Neural cell (in vitro differentiated cells): ENCODE measurements at regions not wholly inside any gene's neighbourhood (a gene's known extent, or its start where the extent isn't known, plus 50 kb on each side); places are given as distances from the start of the nearest gene placed in this dataset.

Experiments used
- H2AFZ ChIP-seq: fragments of 200-600, 300-800 bp; sonication (generic), shearing (Covaris generic); 2 replicates; pipeline ENCODE4 v1.6.0; 2014; ENCODE audit warnings: low read depth, mild to moderate bottlenecking, antibody characterized with exemption, low read length, moderate library complexity
- H3F3A ChIP-seq: fragments of 200-600 bp; shearing (Covaris generic); 2 replicates; pipeline ENCODE4 v1.6.1; 2016; ENCODE audit warnings: mild to moderate bottlenecking, moderate library complexity, mixed read lengths, antibody characterized with exemption, low read length; ENCODE audit not compliant: insufficient read depth, poor library complexity, severe bottlenecking
- H3K27ac ChIP-seq: fragments of 200-600, 300-800 bp; sonication (generic), shearing (Covaris generic); 2 replicates; pipeline ENCODE4 v1.5.1; 2014; ENCODE audit warnings: mild to moderate bottlenecking, low read length, moderate library complexity
- H3K27me3 ChIP-seq: fragments of 300-800, 200-600 bp; sonication (generic), shearing (Covaris generic); 2 replicates; pipeline ENCODE4 v1.6.0; 2014; ENCODE audit warnings: mild to moderate bottlenecking, low read depth, low read length, moderate library complexity; ENCODE audit not compliant: insufficient read depth
- H3K36me3 ChIP-seq: fragments of 300-800, 200-600 bp; sonication (generic), shearing (Covaris generic); 2 replicates; pipeline ENCODE4 v1.5.1; 2014; ENCODE audit warnings: mild to moderate bottlenecking, antibody characterized with exemption, low read length, moderate library complexity; ENCODE audit not compliant: insufficient read depth
- H3K4me2 ChIP-seq: fragments of 300-800, 200-600 bp; sonication (generic), shearing (Covaris generic); 2 replicates; pipeline ENCODE4 v1.6.0; 2014; ENCODE audit warnings: mild to moderate bottlenecking, low read length
- H3K4me3 ChIP-seq: fragments of 300-800, 200-600 bp; sonication (generic), shearing (Covaris generic); 2 replicates; pipeline ENCODE4 v1.5.1; 2014; ENCODE audit warnings: mild to moderate bottlenecking, low read length, moderate library complexity
- H3K79me2 ChIP-seq: fragments of 200-600 bp; shearing (Covaris generic); replicated peaks from 2 replicates; pipeline ENCODE4 v1.6.0; 2014; ENCODE audit warnings: mild to moderate bottlenecking, low read length, moderate library complexity; ENCODE audit not compliant: insufficient read depth
- H3K9ac ChIP-seq: fragments of 300-800, 200-600 bp; sonication (generic), shearing (Covaris generic); 2 replicates; pipeline ENCODE4 v1.6.1; 2016; ENCODE audit warnings: mild to moderate bottlenecking, low read length, mixed read lengths
- H3K9me2 ChIP-seq: fragments of 200-600 bp; shearing (Covaris generic); 2 replicates; pipeline ENCODE4 v1.6.1; 2016; ENCODE audit warnings: mild to moderate bottlenecking, low read length, mixed read lengths; ENCODE audit not compliant: insufficient read depth
- H3K9me3 ChIP-seq: fragments of 200-600, 300-800 bp; sonication (generic), shearing (Covaris generic); 2 replicates; pipeline ENCODE4 v1.6.1; 2016; ENCODE audit warnings: mild to moderate bottlenecking, mixed run types, low read length, moderate library complexity, mixed read lengths
- H4K20me1 ChIP-seq: fragments of 200-600 bp; shearing (Covaris generic); 2 replicates; pipeline ENCODE4 v1.6.1; 2016; ENCODE audit warnings: mild to moderate bottlenecking, mixed run types; ENCODE audit not compliant: insufficient read depth
- EP300 ChIP-seq: fragments of 450-650 bp; conservative IDR thresholded peaks from 2 replicates; pipeline ENCODE4 v1.6.1; 2014; ENCODE audit warnings: antibody characterized with exemption, mild to moderate bottlenecking, moderate library complexity; ENCODE audit not compliant: poor library complexity, severe bottlenecking
- EZH2 ChIP-seq: fragments of 200-600, 300-800 bp; shearing (Covaris generic), sonication (generic); IDR thresholded peaks from 2 replicates; pipeline ENCODE4 v1.6.1; 2014; ENCODE audit warnings: antibody characterized with exemption, low read length, borderline replicate concordance, mild to moderate bottlenecking; ENCODE audit not compliant: insufficient read depth, poor library complexity, severe bottlenecking
- MXI1 ChIP-seq: fragments of 450-650 bp; conservative IDR thresholded peaks from 2 replicates; pipeline ENCODE4 v1.6.1; 2014; ENCODE audit warnings: antibody characterized with exemption, mild to moderate bottlenecking; ENCODE audit not compliant: poor library complexity, severe bottlenecking
- POLR2AphosphoS5 ChIP-seq: IDR thresholded peaks from 2 replicates; pipeline ENCODE4 v1.6.1; 2012
- RAD21 ChIP-seq: fragments of 450-650 bp; conservative IDR thresholded peaks from 2 replicates; pipeline ENCODE4 v1.6.1; 2014; ENCODE audit warnings: antibody characterized with exemption, mild to moderate bottlenecking, moderate library complexity
- SMC3 ChIP-seq: fragments of 450-650 bp; conservative IDR thresholded peaks from 2 replicates; pipeline ENCODE4 v1.6.1; 2014; ENCODE audit warnings: antibody characterized with exemption, mild to moderate bottlenecking, moderate library complexity; ENCODE audit not compliant: poor library complexity
- TAF1 ChIP-seq: IDR thresholded peaks from 2 replicates; pipeline ENCODE4 v1.6.1; 2012; ENCODE audit warnings: low read depth
- TF ChIP-seq, protein P1 (sequence below): IDR thresholded peaks from 2 replicates; pipeline ENCODE4 v1.6.1; 2012; ENCODE audit warnings: borderline replicate concordance
- TF ChIP-seq, protein P2 (sequence below): fragments of 450-650 bp; IDR thresholded peaks from 2 replicates; pipeline ENCODE4 v1.5.1; 2014; ENCODE audit warnings: antibody characterized with exemption, mild to moderate bottlenecking, moderate library complexity; ENCODE audit not compliant: poor library complexity, severe bottlenecking

DNA sequence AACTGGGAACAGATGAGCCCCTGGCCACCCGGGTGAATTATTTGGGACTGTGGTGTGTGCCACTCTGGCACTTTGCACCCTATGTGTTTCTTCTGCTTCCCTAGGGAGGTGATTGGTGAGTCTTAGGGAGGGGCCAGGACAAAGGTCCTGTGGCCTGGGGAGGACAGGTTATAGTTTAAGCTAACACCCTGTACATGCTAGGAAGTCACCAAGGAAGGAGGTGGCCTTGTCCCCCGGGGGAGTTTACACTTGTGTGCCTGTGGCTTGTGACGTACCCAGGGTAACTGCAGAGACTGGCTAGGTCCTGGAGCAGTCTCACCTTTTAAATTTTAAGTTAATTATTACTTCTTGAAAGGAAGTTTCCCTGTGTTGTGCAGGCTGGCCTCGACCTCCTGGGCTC, 196.2 kb downstream of the BAMBI start:
- Histone ChIP-seq H3K9me2 (no peaks in the 10 kb centered on the region), H4K20me1 (no peaks in the 10 kb centered on the region), H3K36me3 (no peaks in the 10 kb centered on the region), H3K27ac (no peak overlapping the region), H2AFZ (no peak overlapping the region), H3F3A (no peaks in the 10 kb centered on the region), H3K4me2 (no peak overlapping the region), H3K27me3 (no peaks in the 10 kb centered on the region), H3K9me3 (no peaks in the 10 kb centered on the region), H3K9ac (no peak overlapping the region), H3K4me3 (no peak overlapping the region), H3K79me2 (no peaks in the 10 kb centered on the region)
- TF ChIP-seq, protein P1, sequence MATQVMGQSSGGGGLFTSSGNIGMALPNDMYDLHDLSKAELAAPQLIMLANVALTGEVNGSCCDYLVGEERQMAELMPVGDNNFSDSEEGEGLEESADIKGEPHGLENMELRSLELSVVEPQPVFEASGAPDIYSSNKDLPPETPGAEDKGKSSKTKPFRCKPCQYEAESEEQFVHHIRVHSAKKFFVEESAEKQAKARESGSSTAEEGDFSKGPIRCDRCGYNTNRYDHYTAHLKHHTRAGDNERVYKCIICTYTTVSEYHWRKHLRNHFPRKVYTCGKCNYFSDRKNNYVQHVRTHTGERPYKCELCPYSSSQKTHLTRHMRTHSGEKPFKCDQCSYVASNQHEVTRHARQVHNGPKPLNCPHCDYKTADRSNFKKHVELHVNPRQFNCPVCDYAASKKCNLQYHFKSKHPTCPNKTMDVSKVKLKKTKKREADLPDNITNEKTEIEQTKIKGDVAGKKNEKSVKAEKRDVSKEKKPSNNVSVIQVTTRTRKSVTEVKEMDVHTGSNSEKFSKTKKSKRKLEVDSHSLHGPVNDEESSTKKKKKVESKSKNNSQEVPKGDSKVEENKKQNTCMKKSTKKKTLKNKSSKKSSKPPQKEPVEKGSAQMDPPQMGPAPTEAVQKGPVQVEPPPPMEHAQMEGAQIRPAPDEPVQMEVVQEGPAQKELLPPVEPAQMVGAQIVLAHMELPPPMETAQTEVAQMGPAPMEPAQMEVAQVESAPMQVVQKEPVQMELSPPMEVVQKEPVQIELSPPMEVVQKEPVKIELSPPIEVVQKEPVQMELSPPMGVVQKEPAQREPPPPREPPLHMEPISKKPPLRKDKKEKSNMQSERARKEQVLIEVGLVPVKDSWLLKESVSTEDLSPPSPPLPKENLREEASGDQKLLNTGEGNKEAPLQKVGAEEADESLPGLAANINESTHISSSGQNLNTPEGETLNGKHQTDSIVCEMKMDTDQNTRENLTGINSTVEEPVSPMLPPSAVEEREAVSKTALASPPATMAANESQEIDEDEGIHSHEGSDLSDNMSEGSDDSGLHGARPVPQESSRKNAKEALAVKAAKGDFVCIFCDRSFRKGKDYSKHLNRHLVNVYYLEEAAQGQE = no peak
- no peak for TF ChIP-seq MXI1
- no peak for TF ChIP-seq POLR2AphosphoS5
- TF ChIP-seq EZH2 = no peak
- no peak for TF ChIP-seq RAD21
- no peak for TF ChIP-seq EP300
- TF ChIP-seq, protein P2, sequence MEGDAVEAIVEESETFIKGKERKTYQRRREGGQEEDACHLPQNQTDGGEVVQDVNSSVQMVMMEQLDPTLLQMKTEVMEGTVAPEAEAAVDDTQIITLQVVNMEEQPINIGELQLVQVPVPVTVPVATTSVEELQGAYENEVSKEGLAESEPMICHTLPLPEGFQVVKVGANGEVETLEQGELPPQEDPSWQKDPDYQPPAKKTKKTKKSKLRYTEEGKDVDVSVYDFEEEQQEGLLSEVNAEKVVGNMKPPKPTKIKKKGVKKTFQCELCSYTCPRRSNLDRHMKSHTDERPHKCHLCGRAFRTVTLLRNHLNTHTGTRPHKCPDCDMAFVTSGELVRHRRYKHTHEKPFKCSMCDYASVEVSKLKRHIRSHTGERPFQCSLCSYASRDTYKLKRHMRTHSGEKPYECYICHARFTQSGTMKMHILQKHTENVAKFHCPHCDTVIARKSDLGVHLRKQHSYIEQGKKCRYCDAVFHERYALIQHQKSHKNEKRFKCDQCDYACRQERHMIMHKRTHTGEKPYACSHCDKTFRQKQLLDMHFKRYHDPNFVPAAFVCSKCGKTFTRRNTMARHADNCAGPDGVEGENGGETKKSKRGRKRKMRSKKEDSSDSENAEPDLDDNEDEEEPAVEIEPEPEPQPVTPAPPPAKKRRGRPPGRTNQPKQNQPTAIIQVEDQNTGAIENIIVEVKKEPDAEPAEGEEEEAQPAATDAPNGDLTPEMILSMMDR = no peak
- no peak for TF ChIP-seq SMC3
- no peak for TF ChIP-seq TAF1

DNA sequence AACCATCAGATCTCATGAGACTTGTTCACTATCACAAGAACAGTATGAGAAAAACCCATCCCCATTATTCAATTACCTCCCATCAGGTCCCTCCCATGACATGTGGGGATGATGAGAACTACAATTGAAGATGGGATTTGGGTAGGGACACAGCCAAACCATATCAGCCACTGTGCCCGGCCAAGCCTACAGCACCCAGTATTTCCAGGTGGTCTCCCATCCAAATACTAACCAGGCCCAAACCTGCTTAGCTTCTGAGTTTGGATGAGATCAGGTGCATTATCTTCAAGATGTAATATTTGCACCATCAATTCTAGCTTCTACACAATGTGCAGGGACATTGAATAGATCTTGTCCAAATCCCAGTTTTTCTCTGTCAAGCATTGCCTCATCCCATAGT, 196.9 kb downstream of the BAMBI start:
- no peak for TF ChIP-seq TAF1
- TF ChIP-seq, protein P2 = no peak
- TF ChIP-seq, protein P1 = no peak
- TF ChIP-seq RAD21 = no peak
- no peak for TF ChIP-seq POLR2AphosphoS5
- TF ChIP-seq SMC3 = no peak
- TF ChIP-seq MXI1 = no peak
- TF ChIP-seq EP300 = no peak
- TF ChIP-seq EZH2 = no peak
- Histone ChIP-seq H3K4me2 (no peak overlapping the region), H3K27me3 (no peaks in the 10 kb centered on the region), H3K9me3 (no peaks in the 10 kb centered on the region), H3K36me3 (no peaks in the 10 kb centered on the region), H3K4me3 (no peak overlapping the region), H3K27ac (no peak overlapping the region), H4K20me1 (no peaks in the 10 kb centered on the region), H3K79me2 (no peaks in the 10 kb centered on the region), H3F3A (no peaks in the 10 kb centered on the region), H3K9ac (no peak overlapping the region), H3K9me2 (no peaks in the 10 kb centered on the region), H2AFZ (no peak overlapping the region)
